ENCODE measurements at regions not wholly inside any gene's neighbourhood (a gene's known extent, or its start where the extent isn't known, plus 50 kb on each side); places are given as distances from the start of the nearest gene placed in this dataset.

DNA sequence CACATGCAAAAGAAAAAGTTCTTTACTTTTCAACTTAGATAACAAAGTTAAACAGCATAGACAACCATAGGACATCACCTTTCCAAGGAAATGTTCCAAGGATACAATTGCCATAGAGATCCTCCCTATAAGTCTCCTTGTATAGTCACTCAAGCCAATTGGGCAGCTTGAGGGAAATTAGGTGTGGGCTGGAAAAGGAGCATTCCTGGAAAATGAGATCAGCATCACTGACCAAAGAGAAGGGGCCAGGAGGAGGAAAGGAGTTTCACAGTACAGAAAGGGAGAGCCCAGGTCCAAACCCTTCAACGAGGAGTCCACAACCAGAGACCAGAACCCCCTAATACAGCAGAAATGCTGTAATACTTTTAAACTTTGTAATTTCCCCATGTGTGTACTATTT is 91.5 kb upstream of the PPARGC1A start:
- H3K79me1 ChIP-seq (ENCODE audit: low read depth, low read length): no peaks in the 10 kb centered on the region
- H2BK5ac ChIP-seq (ENCODE audit: low read depth, low read length): no peak overlapping the region
- H4K20me1 ChIP-seq (replicated peaks in 1 of 2; ENCODE audit: control insufficient read depth in 1 of 2, insufficient read depth in 2 of 2, low read length in 2 of 2): no peaks in the 10 kb centered on the region
- no peak overlapping the region for H4K91ac ChIP-seq (replicated peaks; ENCODE audit: insufficient read length, low read length)
- ChIA-PET CTCF (ENCODE audit: partially characterized antibody) (interaction anchor here (1.7 kb wide), 1 partner anchor 48 kb away, joined by 5 read pairs; no protein-coding TSS in a partner anchor), POLR2A (ENCODE audit: partially characterized antibody) (no interaction called here)
- H3K56ac ChIP-seq (replicated peaks; ENCODE audit: insufficient read length, low read depth, low read length): no peak overlapping the region
- no peak overlapping the region for H4K8ac ChIP-seq (ENCODE audit: extremely low read depth, insufficient read depth, low read length)
- FAIRE-seq (no peak), DNase-seq (ENCODE audit: low read depth in 1 of 2, low spot score in 2 of 2) (no peak)
- no peak overlapping the region for H3K27ac ChIP-seq (ENCODE audit: low read depth, low read length)
- H3K27me3 ChIP-seq (replicated peaks in 1 of 4; ENCODE audit: control insufficient read depth in 3 of 4, extremely low read depth in 1 of 4, insufficient read depth in 3 of 4, low read length in 3 of 4): no peaks in the 10 kb centered on the region
- no peak overlapping the region for H3K18ac ChIP-seq (ENCODE audit: extremely low read depth, low read length)
- WGBS, 2 experiments (ENCODE audit: extremely low coverage in 1 of 2, insufficient coverage in 1 of 2, insufficient read length in 1 of 2, insufficient replicate concordance in 2 of 2, low coverage in 1 of 2, low lambda C conversion rate in 2 of 2, missing lambda C conversion rate in 1 of 2): 85% methylated on average over 1 of the region's 1 CpG; no CpG with 5 or more reads in 1 of the 2 experiments
- H2AFZ ChIP-seq (ENCODE audit: low read length): no peak overlapping the region
- no peak overlapping the region for H3K9ac ChIP-seq (replicated peaks in 1 of 4; ENCODE audit: extremely low read depth in 1 of 4, low read depth in 3 of 4, low read length in 3 of 4)
- H2BK12ac ChIP-seq (ENCODE audit: low read depth, low read length): no peak overlapping the region
- H3K4ac ChIP-seq (replicated peaks; ENCODE audit: insufficient read length, low read depth, low read length): no peak overlapping the region
- no peaks in the 10 kb centered on the region for H3K9me3 ChIP-seq (ENCODE audit: insufficient read depth in 2 of 2, low read depth in 1 of 2, low read length in 1 of 2)
- peaks cover 0 to 7% (median 6%) of the 10 kb centered on the region in 4 experiments; a peak in 2 of 7 replicates for H3K4me1 ChIP-seq (replicated peaks in 1 of 4; ENCODE audit: control insufficient read depth in 3 of 4, insufficient read depth in 4 of 4, low read length in 3 of 4)
- no peak overlapping the region for H3K4me3 ChIP-seq (ENCODE audit: extremely low read depth in 1 of 4, insufficient read depth in 2 of 4, low read depth in 3 of 4, low read length in 4 of 4)
- no peaks in the 10 kb centered on the region for H3K79me2 ChIP-seq (ENCODE audit: control insufficient read depth in 1 of 2, insufficient read depth in 2 of 2, low read length in 2 of 2)
- H2BK20ac ChIP-seq (ENCODE audit: low read length): no peak overlapping the region
- no peak overlapping the region for H2BK120ac ChIP-seq (replicated peaks; ENCODE audit: low read depth, low read length)
- H4K5ac ChIP-seq (ENCODE audit: insufficient read length, low read depth, low read length): no peak overlapping the region
- no peak overlapping the region for H3K14ac ChIP-seq (ENCODE audit: insufficient read length)
- no peak overlapping the region for H2BK15ac ChIP-seq (ENCODE audit: low read length)
- no peak overlapping the region for H3K23ac ChIP-seq (ENCODE audit: insufficient read length)
- H3K23me2 ChIP-seq (ENCODE audit: low read depth, low read length): no peaks in the 10 kb centered on the region
- H2AK5ac ChIP-seq (ENCODE audit: low read depth, low read length): no peak overlapping the region
- H3K4me2 ChIP-seq (ENCODE audit: insufficient read depth in 1 of 2, low read depth in 2 of 2, low read length in 2 of 2): no peak overlapping the region
- H3K36me3 ChIP-seq (ENCODE audit: control insufficient read depth in 2 of 4, insufficient read depth in 4 of 4, low read length in 3 of 4): no peaks in the 10 kb centered on the region
- TF ChIP-seq RFX5 (IDR thresholded peaks at IDR 0.05; ENCODE audit: borderline replicate concordance, low read depth, low read length): no peak
- TF ChIP-seq, protein P1, sequence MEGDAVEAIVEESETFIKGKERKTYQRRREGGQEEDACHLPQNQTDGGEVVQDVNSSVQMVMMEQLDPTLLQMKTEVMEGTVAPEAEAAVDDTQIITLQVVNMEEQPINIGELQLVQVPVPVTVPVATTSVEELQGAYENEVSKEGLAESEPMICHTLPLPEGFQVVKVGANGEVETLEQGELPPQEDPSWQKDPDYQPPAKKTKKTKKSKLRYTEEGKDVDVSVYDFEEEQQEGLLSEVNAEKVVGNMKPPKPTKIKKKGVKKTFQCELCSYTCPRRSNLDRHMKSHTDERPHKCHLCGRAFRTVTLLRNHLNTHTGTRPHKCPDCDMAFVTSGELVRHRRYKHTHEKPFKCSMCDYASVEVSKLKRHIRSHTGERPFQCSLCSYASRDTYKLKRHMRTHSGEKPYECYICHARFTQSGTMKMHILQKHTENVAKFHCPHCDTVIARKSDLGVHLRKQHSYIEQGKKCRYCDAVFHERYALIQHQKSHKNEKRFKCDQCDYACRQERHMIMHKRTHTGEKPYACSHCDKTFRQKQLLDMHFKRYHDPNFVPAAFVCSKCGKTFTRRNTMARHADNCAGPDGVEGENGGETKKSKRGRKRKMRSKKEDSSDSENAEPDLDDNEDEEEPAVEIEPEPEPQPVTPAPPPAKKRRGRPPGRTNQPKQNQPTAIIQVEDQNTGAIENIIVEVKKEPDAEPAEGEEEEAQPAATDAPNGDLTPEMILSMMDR (IDR thresholded peaks at IDR 0.05; ENCODE audit: control extremely low read depth in 1 of 3, insufficient read depth in 1 of 3, low read depth in 1 of 3, low read length in 3 of 3): no peak
- no peak for TF ChIP-seq CEBPB (IDR thresholded peaks at IDR 0.05; ENCODE audit: low read depth, low read length)
- no peak for TF ChIP-seq EP300 (IDR thresholded peaks at IDR 0.05; ENCODE audit: borderline replicate concordance in 1 of 2, low read depth in 2 of 2, low read length in 2 of 2)
- no peak for TF ChIP-seq POLR2A (IDR thresholded peaks at IDR 0.05; ENCODE audit: control extremely low read depth in 1 of 2, low read depth in 2 of 2, low read length in 2 of 2)
- no peak for TF ChIP-seq KDM1A (IDR thresholded peaks at IDR 0.05; ENCODE audit: borderline replicate concordance, low read length)
- TF ChIP-seq NANOG (IDR thresholded peaks at IDR 0.05; ENCODE audit: insufficient read depth, low read depth, low read length, poor library complexity, severe bottlenecking): no peak
- TF ChIP-seq SIN3A (conservative IDR thresholded peaks at IDR 0.05 in 1 of 2, IDR thresholded peaks at IDR 0.05 in 1 of 2; ENCODE audit: low read depth in 1 of 2, low read length in 2 of 2): no peak
- no peak for TF ChIP-seq BCL11A (IDR thresholded peaks at IDR 0.05; ENCODE audit: low read depth in 2 of 2, low read length in 2 of 2)
- TF ChIP-seq BACH1 (IDR thresholded peaks at IDR 0.05; ENCODE audit: low read length): no peak
- TF ChIP-seq, protein P2, sequence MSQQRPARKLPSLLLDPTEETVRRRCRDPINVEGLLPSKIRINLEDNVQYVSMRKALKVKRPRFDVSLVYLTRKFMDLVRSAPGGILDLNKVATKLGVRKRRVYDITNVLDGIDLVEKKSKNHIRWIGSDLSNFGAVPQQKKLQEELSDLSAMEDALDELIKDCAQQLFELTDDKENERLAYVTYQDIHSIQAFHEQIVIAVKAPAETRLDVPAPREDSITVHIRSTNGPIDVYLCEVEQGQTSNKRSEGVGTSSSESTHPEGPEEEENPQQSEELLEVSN (IDR thresholded peaks at IDR 0.05): no peak
